ENCODE measurements at regions not wholly inside any gene's neighbourhood (a gene's known extent, or its start where the extent isn't known, plus 50 kb on each side); places are given as distances from the start of the nearest gene placed in this dataset.

DNA sequence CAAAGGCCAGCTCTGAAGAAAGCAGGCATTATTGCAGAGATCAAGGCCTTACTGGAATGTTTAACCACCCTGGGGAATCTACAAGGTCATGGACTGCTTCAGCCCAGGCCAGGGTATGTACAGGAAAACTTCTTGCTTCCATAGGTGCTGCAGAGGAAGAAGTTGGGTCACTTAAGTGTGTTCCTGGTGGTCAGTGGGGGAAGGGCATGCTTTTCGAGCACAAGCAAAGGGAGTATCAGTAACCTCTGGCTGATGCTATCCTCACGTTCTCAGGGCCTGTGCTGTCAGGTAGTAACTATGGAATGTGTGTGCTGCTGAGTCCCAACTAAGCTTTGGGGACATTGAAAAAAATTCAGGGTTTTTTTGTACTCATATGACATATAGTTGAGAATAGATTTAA, 234.0 kb upstream of the SP4 start:
- Histone ChIP-seq H3K4me2 (ENCODE audit: low read depth, low read length, poor library complexity, severe bottlenecking) (no peak overlapping the region), H3K9ac (ENCODE audit: low read depth, low read length, poor library complexity, severe bottlenecking) (no peak overlapping the region), H3K79me2 (ENCODE audit: insufficient read depth, low read length) (no peaks in the 10 kb centered on the region), H3K27me3 (ENCODE audit: insufficient read depth, low read length, poor library complexity, severe bottlenecking) (no peaks in the 10 kb centered on the region), H4K20me1 (ENCODE audit: insufficient read depth, low read length, poor library complexity, severe bottlenecking) (no peaks in the 10 kb centered on the region), H3K9me2 (replicated peaks; ENCODE audit: low read depth, low read length) (no peaks in the 10 kb centered on the region), H3K4me3 (ENCODE audit: low read length, poor library complexity, severe bottlenecking) (no peak overlapping the region), H3F3A (ENCODE audit: low read depth) (no peaks in the 10 kb centered on the region), H3K36me3 (ENCODE audit: insufficient read depth, low read length) (no peaks in the 10 kb centered on the region), H3K9me3 (ENCODE audit: insufficient read depth, low read depth, low read length) (no peaks in the 10 kb centered on the region), H3K4me1 (ENCODE audit: insufficient read depth, low read length, poor library complexity, severe bottlenecking) (peaks cover 20% of the 10 kb centered on the region), H2AFZ (ENCODE audit: low read length) (no peak overlapping the region)
- TF ChIP-seq, protein P1, sequence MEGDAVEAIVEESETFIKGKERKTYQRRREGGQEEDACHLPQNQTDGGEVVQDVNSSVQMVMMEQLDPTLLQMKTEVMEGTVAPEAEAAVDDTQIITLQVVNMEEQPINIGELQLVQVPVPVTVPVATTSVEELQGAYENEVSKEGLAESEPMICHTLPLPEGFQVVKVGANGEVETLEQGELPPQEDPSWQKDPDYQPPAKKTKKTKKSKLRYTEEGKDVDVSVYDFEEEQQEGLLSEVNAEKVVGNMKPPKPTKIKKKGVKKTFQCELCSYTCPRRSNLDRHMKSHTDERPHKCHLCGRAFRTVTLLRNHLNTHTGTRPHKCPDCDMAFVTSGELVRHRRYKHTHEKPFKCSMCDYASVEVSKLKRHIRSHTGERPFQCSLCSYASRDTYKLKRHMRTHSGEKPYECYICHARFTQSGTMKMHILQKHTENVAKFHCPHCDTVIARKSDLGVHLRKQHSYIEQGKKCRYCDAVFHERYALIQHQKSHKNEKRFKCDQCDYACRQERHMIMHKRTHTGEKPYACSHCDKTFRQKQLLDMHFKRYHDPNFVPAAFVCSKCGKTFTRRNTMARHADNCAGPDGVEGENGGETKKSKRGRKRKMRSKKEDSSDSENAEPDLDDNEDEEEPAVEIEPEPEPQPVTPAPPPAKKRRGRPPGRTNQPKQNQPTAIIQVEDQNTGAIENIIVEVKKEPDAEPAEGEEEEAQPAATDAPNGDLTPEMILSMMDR (conservative IDR thresholded peaks at IDR 0.05; ENCODE audit: low read length): no peak
- TF ChIP-seq EZH2phosphoT487 (IDR thresholded peaks at IDR 0.05; ENCODE audit: borderline replicate concordance): no peak

DNA sequence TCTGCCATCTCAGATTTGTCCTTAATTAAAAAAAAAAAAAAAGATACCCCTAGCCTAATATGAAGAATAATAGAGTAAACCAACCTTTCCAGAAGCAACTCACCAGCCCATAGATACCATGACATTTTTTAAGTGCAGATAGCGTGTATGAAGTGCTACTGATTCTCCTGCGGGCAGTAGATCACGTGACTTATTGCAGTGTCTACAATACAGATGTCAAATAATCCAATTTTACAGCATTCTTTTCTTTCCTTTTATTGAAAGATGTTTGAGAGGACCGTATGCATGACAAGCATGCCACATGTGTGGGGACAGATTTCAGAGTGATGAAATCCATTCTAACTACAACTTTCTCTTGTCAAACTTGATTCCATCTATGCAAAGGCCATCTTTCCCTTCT, 232.9 kb upstream of the SP4 start:
- no peaks in the 10 kb centered on the region for H3K27me3 ChIP-seq (ENCODE audit: insufficient read depth, low read length, poor library complexity, severe bottlenecking)
- no peaks in the 10 kb centered on the region for H3K9me2 ChIP-seq (replicated peaks; ENCODE audit: low read depth, low read length)
- H2AFZ ChIP-seq (ENCODE audit: low read length): no peak overlapping the region
- H3K9me3 ChIP-seq (ENCODE audit: insufficient read depth, low read depth, low read length): no peaks in the 10 kb centered on the region
- no peak overlapping the region for H3K9ac ChIP-seq (ENCODE audit: low read depth, low read length, poor library complexity, severe bottlenecking)
- H4K20me1 ChIP-seq (ENCODE audit: insufficient read depth, low read length, poor library complexity, severe bottlenecking): no peaks in the 10 kb centered on the region
- no peaks in the 10 kb centered on the region for H3F3A ChIP-seq (ENCODE audit: low read depth)
- no peaks in the 10 kb centered on the region for H3K79me2 ChIP-seq (ENCODE audit: insufficient read depth, low read length)
- H3K4me1 ChIP-seq (ENCODE audit: insufficient read depth, low read length, poor library complexity, severe bottlenecking): peaks cover 20% of the 10 kb centered on the region
- H3K36me3 ChIP-seq (ENCODE audit: insufficient read depth, low read length): no peaks in the 10 kb centered on the region
- H3K4me2 ChIP-seq (ENCODE audit: low read depth, low read length, poor library complexity, severe bottlenecking): no peak overlapping the region
- no peak for TF ChIP-seq EZH2phosphoT487 (IDR thresholded peaks at IDR 0.05; ENCODE audit: borderline replicate concordance)
- TF ChIP-seq, protein P1 (conservative IDR thresholded peaks at IDR 0.05; ENCODE audit: low read length): no peak
- no peak overlapping the region for H3K4me3 ChIP-seq (ENCODE audit: low read length, poor library complexity, severe bottlenecking)

DNA sequence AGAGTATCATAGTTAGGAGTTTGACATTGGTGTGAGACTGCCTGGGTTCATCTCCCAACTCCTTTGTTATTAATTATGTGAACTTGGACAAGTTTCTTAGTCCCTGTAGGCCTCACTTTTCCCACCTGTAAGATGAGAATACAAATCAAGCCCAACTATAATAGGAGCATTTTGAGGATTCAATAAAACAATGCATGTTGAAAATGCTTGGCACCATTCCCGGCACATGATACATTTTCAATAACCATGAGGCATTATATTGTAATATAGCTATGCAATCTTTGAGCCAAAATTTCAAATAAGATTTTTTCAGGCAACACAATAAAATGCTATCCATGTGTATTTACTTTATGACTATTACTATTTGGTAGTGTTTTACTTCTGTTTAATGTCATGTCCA, 229.0 kb upstream of the SP4 start:
- H3K9me3 ChIP-seq (ENCODE audit: insufficient read depth, low read depth, low read length): no peaks in the 10 kb centered on the region
- H3K4me2 ChIP-seq (ENCODE audit: low read depth, low read length, poor library complexity, severe bottlenecking): no peak overlapping the region
- peaks cover 17% of the 10 kb centered on the region for H3K4me1 ChIP-seq (ENCODE audit: insufficient read depth, low read length, poor library complexity, severe bottlenecking)
- H3K79me2 ChIP-seq (ENCODE audit: insufficient read depth, low read length): no peaks in the 10 kb centered on the region
- H3K27me3 ChIP-seq (ENCODE audit: insufficient read depth, low read length, poor library complexity, severe bottlenecking): no peaks in the 10 kb centered on the region
- H3K9ac ChIP-seq (ENCODE audit: low read depth, low read length, poor library complexity, severe bottlenecking): no peak overlapping the region
- H3K9me2 ChIP-seq (replicated peaks; ENCODE audit: low read depth, low read length): no peaks in the 10 kb centered on the region
- no peaks in the 10 kb centered on the region for H3F3A ChIP-seq (ENCODE audit: low read depth)
- H3K36me3 ChIP-seq (ENCODE audit: insufficient read depth, low read length): no peaks in the 10 kb centered on the region
- no peak overlapping the region for H3K4me3 ChIP-seq (ENCODE audit: low read length, poor library complexity, severe bottlenecking)
- no peak overlapping the region for H2AFZ ChIP-seq (ENCODE audit: low read length)
- H4K20me1 ChIP-seq (ENCODE audit: insufficient read depth, low read length, poor library complexity, severe bottlenecking): no peaks in the 10 kb centered on the region
- TF ChIP-seq EZH2phosphoT487 (IDR thresholded peaks at IDR 0.05; ENCODE audit: borderline replicate concordance): no peak
- TF ChIP-seq, protein P1 (conservative IDR thresholded peaks at IDR 0.05; ENCODE audit: low read length): no peak
